Hepatocyte (in vitro differentiated cells): ENCODE measurements at regions not wholly inside any gene's neighbourhood (a gene's known extent, or its start where the extent isn't known, plus 50 kb on each side); places are given as distances from the start of the nearest gene placed in this dataset.

Experiments
- CTCF ChIP-seq: fragments of 200-600 bp; sonication (generic); IDR thresholded peaks from 2 replicates; pipeline ENCODE4 v1.5.1; 2016; ENCODE audit warnings: antibody characterized with exemption, mild to moderate bottlenecking; ENCODE audit not compliant: poor library complexity
- EZH2phosphoT487 ChIP-seq: fragments of 200-600 bp; sonication (generic); IDR thresholded peaks from one replicate; pipeline ENCODE4 v1.6.1; 2018; ENCODE audit warnings: antibody characterized with exemption, mild to moderate bottlenecking, low read depth, moderate library complexity; ENCODE audit not compliant: unreplicated experiment, severe bottlenecking

GRCh38 chr18:1564793-1565192 lies 660.1 kb downstream of the ADCYAP1 start:
- TF ChIP-seq CTCF (no peak), EZH2phosphoT487 (no peak)
